Activated naive CD4-positive, alpha-beta T cell treated with anti-CD3 and anti-CD28 coated beads for 36 hours (primary cell): ENCODE measurements at regions not wholly inside any gene's neighbourhood (a gene's known extent, or its start where the extent isn't known, plus 50 kb on each side); places are given as distances from the start of the nearest gene placed in this dataset.

Experiments used
- CTCF ChIA-PET: fragments of 350-600 bp; sonication (Branson Sonifier 250); formaldehyde crosslinking; loops from one replicate; lab custom pipeline; 2021; ENCODE audit warnings: antibody characterized with exemption; lab: Charles Lee
- DNase-seq: peaks from one replicate; pipeline ENCODE4 v3.0.0-alpha.2; 2020
- H3K27ac Mint-ChIP-seq: one replicate; pipeline ENCODE4 v1.8.0; 2021; ENCODE audit warnings: mild to moderate bottlenecking, mixed read lengths
- H3K27me3 Mint-ChIP-seq: one replicate; pipeline ENCODE4 v1.8.0; 2021; ENCODE audit warnings: low read depth, mixed read lengths
- H3K36me3 Mint-ChIP-seq: one replicate; pipeline ENCODE4 v1.8.0; 2021; ENCODE audit warnings: low read depth, mixed read lengths
- H3K4me1 Mint-ChIP-seq: one replicate; pipeline ENCODE4 v1.8.0; 2021; ENCODE audit warnings: low read depth, mixed read lengths
- H3K4me3 Mint-ChIP-seq: one replicate; pipeline ENCODE4 v1.8.0; 2021; ENCODE audit warnings: mild to moderate bottlenecking, moderate library complexity, mixed read lengths
- H3K9me3 Mint-ChIP-seq: one replicate; pipeline ENCODE4 v1.8.0; 2021; ENCODE audit warnings: mixed read lengths
- intact Hi-C: fragments of 100-400 bp; cut with micrococcal nuclease; formaldehyde crosslinking; loops from one replicate; pipeline ENCODE4 v1.15.1; 2023

DNA sequence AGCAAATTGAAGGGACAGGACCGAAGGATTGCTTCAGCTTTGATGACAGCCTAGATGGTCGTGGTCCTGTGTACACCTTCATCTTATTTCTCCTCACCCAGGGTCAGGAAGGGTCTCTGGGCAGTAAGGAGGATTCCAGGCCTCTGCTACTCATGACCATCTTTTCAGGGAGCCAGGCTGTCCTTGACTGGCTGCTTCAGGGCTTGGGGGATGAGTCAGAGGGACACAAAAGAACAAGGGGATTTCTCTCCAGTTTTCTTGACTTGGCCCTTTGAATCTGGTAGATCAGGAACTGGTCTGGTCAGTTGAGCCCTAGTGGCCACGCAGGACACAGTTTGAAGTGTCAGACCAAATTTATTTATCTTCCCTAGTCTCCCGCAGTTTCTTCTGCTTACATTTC is 402.1 kb upstream of the CHD6 start:
- no peak overlapping the region for H3K27ac Mint-ChIP-seq
- no peak overlapping the region for H3K4me3 Mint-ChIP-seq
- no peak for DNase-seq
- H3K36me3 Mint-ChIP-seq: no peaks in the 10 kb centered on the region
- H3K27me3 Mint-ChIP-seq: peaks cover 2% of the 10 kb centered on the region
- intact Hi-C loops: no loop called here
- no peaks in the 10 kb centered on the region for H3K4me1 Mint-ChIP-seq
- peaks cover 9% of the 10 kb centered on the region for H3K9me3 Mint-ChIP-seq
- CTCF ChIA-PET: no interaction called here

DNA sequence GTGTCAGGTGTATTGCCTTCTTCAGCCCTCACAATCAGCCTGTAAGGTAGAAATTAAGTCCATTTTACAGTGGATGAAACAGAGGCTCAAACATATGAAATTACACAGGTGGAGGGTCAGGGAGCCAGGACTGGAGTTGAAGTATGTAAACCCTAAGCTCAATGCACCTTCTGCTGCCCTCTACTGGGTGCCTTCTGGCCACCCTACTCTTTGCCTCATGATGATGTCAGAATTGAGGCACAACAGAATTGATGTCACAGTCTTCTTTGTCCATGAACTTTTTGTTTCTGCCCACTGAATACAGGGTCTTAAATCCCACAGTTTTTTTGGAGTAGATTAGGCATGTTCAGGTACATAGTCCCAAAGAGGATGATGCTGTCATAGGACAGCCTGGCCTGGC is 400.8 kb upstream of the CHD6 start:
- Mint-ChIP-seq H3K4me1 (no peaks in the 10 kb centered on the region), H3K27ac (no peak overlapping the region), H3K4me3 (no peak overlapping the region), H3K9me3 (peaks cover 9% of the 10 kb centered on the region), H3K36me3 (no peaks in the 10 kb centered on the region), H3K27me3 (peaks cover 2% of the 10 kb centered on the region)
- CTCF ChIA-PET: no interaction called here
- intact Hi-C loops: no loop called here
- DNase-seq: no peak

DNA sequence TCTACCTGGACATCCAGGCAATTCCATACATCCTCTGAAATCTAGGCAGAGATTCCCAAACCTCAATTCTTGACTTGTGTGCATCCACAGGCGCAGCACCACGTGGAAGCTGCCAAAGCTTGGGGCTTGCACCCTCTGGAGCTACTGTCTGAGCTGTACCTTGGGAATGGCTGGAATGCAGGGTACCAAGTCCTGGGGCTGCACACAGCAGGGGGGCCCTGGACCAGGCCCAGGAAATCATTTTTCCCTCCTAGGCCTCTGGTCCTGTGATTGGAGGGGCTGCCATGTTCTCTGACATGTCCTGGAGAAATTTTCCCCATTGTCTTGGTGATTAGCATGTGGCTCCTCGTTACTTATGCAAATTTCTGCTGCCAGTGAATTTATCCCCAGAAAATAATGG is 391.9 kb upstream of the CHD6 start:
- intact Hi-C loops: no loop called here

DNA sequence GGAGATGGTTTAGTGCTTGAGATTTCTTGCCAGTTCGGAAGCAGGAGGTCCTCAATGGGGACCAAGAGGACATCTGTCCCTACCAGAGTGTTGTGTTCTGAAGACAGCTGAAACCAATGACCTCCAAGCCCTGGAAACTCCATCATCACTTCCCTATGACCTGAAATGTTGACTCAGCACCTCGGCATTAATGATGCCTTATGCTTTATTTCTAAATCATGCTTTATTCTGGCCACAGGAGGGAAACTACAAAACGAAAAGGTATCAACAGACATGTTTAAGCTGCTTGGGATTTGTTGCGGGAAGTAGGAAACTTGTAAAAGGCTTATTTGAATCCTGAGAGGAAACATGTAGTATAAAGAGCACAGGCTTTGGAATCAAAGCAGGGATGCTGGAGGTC is 389.1 kb upstream of the CHD6 start:
- Mint-ChIP-seq H3K9me3 (peaks cover 10% of the 10 kb centered on the region), H3K4me3 (no peak overlapping the region), H3K4me1 (no peaks in the 10 kb centered on the region), H3K27ac (no peak overlapping the region), H3K36me3 (no peaks in the 10 kb centered on the region), H3K27me3 (no peaks in the 10 kb centered on the region)
- intact Hi-C loops: no loop called here
- DNase-seq: no peak
- CTCF ChIA-PET: no interaction called here

More for the DNA sequence above, 391.9 kb upstream of the CHD6 start:
- H3K9me3 Mint-ChIP-seq: peaks cover 10% of the 10 kb centered on the region
- H3K4me3 Mint-ChIP-seq: no peak overlapping the region
- no peaks in the 10 kb centered on the region for H3K36me3 Mint-ChIP-seq
- H3K4me1 Mint-ChIP-seq: no peaks in the 10 kb centered on the region
- no peak overlapping the region for H3K27ac Mint-ChIP-seq
- CTCF ChIA-PET: no interaction called here
- no peak for DNase-seq
- no peaks in the 10 kb centered on the region for H3K27me3 Mint-ChIP-seq

DNA sequence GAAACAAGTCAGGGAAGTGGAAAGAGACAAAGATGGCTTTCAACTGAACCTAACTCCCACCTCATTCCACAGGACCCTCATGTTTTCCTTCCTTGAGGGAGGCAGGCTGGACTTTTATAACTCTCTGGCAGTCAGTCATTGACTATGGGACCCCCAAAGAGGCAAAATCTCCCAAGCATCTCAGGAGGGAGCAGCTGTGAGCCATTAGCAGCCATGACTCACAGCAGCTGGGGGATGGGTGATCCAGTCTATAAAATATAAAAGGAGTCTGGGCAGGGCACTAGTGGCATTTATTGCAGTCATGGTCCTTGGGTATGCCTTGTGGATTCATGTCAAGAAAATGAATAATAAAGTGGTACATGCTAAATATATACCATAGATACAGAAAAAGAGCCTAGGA is 387.0 kb upstream of the CHD6 start:
- intact Hi-C loops: no loop called here
- DNase-seq: no peak
- Mint-ChIP-seq H3K36me3 (no peaks in the 10 kb centered on the region), H3K4me3 (no peak overlapping the region), H3K27me3 (no peaks in the 10 kb centered on the region), H3K27ac (no peak overlapping the region), H3K9me3 (peaks cover 4% of the 10 kb centered on the region), H3K4me1 (no peaks in the 10 kb centered on the region)
- CTCF ChIA-PET: no interaction called here

DNA sequence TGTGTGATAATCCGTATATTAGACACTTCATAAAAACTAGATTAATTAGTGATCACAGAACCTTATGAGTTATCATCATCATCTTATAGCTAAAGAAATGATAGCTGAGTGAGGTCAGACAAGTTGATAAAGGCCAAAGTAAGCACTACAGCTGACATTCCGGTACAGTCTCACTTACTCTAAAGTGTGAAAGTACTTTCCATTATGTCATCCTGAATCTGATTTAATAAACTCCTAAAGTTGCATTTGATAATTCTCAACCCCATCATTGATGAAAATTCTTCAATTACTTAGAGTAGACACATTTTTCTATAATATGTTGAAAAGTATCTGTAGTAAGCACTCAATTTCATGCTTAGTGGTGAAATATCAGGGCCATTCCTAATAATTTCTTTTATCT is 385.2 kb upstream of the CHD6 start:
- H3K4me3 Mint-ChIP-seq: no peak overlapping the region
- H3K27me3 Mint-ChIP-seq: no peaks in the 10 kb centered on the region
- intact Hi-C loops: no loop called here
- DNase-seq: no peak
- H3K4me1 Mint-ChIP-seq: no peaks in the 10 kb centered on the region
- H3K9me3 Mint-ChIP-seq: peaks cover 6% of the 10 kb centered on the region
- no peaks in the 10 kb centered on the region for H3K36me3 Mint-ChIP-seq
- CTCF ChIA-PET: no interaction called here
- no peak overlapping the region for H3K27ac Mint-ChIP-seq

DNA sequence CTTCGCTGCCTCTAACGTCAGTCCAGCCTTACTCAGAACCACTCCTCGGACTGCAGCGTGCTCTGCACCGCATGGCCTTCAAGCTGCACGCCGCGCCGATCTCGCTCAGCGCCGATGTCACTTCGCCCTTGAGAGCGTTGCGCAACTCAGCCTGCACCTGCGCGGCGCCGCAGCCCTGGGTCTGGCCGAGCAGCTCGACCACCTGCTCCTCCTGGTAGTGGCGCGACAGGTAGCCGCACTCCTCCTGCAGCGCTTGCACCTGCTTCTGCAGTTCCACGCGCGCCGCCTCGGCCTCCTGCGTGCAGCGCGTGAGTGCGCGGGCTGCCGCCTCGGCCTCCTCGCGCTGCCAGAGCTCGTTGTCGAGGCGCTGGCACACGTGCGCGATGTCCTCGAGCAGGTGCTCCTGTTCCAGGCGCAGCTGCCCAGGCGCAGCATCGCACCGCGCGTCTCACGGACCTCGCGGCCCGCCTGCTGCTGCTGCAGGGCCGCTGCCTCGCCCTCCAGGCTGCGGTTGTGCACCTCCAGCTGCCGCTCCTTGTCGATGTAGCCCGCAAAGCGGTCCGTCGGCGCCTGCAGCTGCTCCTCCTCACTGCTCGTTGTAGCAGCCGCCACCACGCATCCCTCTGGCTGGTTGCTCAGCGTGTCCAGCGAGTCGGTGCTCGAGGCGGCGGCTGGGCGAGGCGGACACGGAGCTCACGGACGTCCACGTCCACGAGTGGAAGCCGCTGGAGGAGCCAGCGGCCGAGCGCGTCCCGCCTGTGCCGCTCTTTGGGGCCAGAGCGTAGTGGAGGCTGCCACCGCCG is 380.6 kb upstream of the CHD6 start:
- CTCF ChIA-PET: no interaction called here
- Mint-ChIP-seq H3K36me3 (no peaks in the 10 kb centered on the region), H3K9me3 (peaks cover 7% of the 10 kb centered on the region), H3K27me3 (no peaks in the 10 kb centered on the region), H3K4me1 (no peaks in the 10 kb centered on the region), H3K4me3 (no peak overlapping the region), H3K27ac (no peak overlapping the region)
- intact Hi-C loops: no loop called here
- DNase-seq: no peak

DNA sequence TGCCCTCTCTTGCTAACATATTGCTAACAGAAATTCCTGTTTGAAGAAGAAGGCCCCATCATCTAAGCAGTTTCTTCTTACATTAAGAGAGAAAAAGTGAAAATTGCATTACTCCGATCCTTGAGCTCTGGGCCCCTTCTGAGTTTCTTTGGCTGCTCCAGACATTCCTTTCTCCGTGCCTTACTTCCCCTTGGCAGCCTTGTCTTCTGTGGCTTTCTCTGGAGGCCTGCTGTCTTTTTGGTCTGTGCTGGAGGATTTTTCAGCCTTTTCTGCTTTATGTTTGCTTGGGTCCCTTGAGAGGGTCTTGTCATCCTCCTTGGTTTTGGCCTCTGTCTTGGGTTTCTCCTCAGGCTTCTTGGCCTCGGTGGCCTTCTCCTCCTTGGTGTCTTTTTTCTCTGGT is 378.8 kb upstream of the CHD6 start:
- no peak overlapping the region for H3K27ac Mint-ChIP-seq

DNA sequence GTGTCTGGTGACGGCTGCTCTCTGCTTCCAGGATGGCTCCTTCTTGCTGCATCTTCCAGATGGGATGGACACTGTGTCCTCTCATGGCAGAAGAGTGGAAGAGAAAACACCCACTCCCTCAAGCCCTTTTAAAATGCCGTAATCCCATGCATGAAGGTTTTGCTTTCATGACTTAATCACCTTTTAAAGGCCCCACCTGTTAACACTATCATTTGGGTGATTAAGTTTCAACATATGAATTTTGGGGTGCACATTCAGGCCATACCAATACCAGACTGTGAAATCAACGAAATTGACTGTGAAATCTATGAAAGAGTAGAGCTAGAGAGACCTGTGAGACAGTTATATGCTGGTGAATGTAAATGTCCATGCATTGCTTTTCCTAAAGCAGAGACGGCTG is 374.3 kb upstream of the CHD6 start:
- no peaks in the 10 kb centered on the region for H3K4me1 Mint-ChIP-seq

More for the DNA sequence above, 378.8 kb upstream of the CHD6 start:
- Mint-ChIP-seq H3K36me3 (no peaks in the 10 kb centered on the region), H3K4me1 (no peaks in the 10 kb centered on the region), H3K4me3 (no peak overlapping the region), H3K9me3 (peaks cover 7% of the 10 kb centered on the region), H3K27me3 (peaks cover 7% of the 10 kb centered on the region)
- intact Hi-C loops: no loop called here
- CTCF ChIA-PET: no interaction called here
- no peak for DNase-seq

DNA sequence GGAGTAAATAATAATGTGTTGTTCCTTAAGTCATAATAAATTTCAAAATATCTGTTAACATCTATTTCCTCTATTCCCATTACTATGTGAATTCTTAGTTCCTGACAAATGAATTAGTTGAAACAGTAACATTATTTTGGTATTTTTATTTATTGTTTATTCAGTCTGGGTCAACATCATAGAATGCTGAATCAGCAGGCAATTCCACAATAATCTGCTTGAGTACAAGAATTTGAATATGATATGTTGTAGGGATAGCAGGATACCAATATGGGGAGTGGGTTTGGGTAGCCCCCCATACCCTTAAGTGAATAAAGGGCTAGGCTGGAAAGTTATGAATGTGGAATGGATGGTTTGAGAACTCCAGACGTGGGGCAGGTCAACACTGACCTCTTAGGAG is 373.2 kb upstream of the CHD6 start:
- no peaks in the 10 kb centered on the region for H3K36me3 Mint-ChIP-seq
- H3K4me3 Mint-ChIP-seq: no peak overlapping the region
- intact Hi-C loops: no loop called here
- H3K27me3 Mint-ChIP-seq: peaks cover 7% of the 10 kb centered on the region
- H3K9me3 Mint-ChIP-seq: peaks cover 2% of the 10 kb centered on the region
- H3K4me1 Mint-ChIP-seq: no peaks in the 10 kb centered on the region
- no peak overlapping the region for H3K27ac Mint-ChIP-seq
- DNase-seq: no peak
- CTCF ChIA-PET: no interaction called here

More for the DNA sequence above, 374.3 kb upstream of the CHD6 start:
- H3K9me3 Mint-ChIP-seq: peaks cover 2% of the 10 kb centered on the region
- CTCF ChIA-PET: no interaction called here
- no peak overlapping the region for H3K27ac Mint-ChIP-seq
- intact Hi-C loops: no loop called here
- H3K27me3 Mint-ChIP-seq: peaks cover 7% of the 10 kb centered on the region
- no peaks in the 10 kb centered on the region for H3K36me3 Mint-ChIP-seq
- no peak overlapping the region for H3K4me3 Mint-ChIP-seq
- DNase-seq: no peak

DNA sequence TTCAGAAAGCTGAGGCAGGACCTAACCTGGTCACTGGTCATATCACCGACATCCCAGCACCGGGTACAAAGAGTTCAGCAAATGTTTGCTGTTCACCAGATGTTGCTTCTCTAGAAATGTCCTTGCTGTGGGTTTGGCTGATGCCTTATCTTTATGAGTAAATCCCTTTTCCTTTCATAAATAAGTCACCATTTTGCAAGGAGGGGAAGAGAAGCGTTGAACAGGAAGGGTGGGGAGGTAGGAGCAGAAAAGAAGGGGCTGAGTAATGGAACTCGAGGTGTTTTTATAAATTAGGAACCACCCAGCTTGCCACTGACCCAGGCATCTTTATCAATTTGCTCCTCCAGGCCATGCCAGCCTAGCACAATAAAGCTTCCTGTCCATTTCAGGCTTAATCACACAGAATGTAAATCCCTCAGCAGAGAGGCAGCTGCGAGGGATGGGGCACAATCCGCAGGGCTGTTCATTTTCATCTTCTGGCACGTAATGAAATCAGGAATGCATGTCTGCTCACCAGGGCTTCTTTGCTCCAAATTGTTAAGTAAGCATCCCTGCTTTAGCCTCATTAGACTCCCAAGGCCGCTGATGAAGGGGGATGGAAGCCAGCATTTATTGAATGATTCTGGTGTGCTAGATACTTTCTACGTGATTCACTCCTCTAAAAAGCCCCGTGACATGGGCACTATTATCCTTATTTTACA is 371.9 kb upstream of the CHD6 start:
- no peak overlapping the region for H3K4me3 Mint-ChIP-seq
- no peaks in the 10 kb centered on the region for H3K4me1 Mint-ChIP-seq
- H3K36me3 Mint-ChIP-seq: no peaks in the 10 kb centered on the region
- intact Hi-C loops: no loop called here
- no peak for DNase-seq
- H3K27me3 Mint-ChIP-seq: peaks cover 7% of the 10 kb centered on the region
- no peak overlapping the region for H3K27ac Mint-ChIP-seq
- H3K9me3 Mint-ChIP-seq: no peaks in the 10 kb centered on the region
- CTCF ChIA-PET: no interaction called here

DNA sequence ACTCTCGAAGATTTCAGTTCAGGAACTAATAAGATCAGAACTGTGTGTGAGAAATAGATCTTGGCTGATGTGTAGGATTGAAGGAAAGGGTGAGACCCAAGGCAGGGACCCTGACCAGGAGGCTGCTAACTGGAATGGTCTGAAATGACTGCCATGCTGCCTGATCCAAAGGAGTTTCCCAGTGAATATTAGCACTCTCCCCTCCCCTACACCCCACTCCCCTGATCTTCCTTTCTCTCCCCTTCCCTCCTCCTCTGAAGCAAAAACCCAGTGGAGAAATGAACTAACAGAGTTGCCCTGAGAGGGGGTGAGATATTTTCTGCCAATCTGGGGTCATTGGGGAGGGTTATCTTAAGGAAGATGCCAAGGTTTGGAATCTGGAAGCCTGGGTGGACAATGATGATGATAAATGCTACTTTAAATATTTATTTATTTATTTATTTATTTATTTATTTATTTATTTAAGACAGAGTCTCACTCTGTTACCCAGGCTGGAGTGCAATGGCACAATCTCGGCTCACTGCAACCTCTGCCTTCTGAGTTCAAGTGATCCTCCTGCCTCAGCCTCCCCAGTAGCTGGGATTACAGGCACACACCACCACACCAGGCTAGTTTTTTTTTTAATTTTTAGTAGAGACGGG is 371.0 kb upstream of the CHD6 start:
- H3K9me3 Mint-ChIP-seq: no peaks in the 10 kb centered on the region
- peaks cover 7% of the 10 kb centered on the region for H3K27me3 Mint-ChIP-seq
- no peak overlapping the region for H3K27ac Mint-ChIP-seq
- CTCF ChIA-PET: no interaction called here
- H3K4me3 Mint-ChIP-seq: no peak overlapping the region
- H3K36me3 Mint-ChIP-seq: no peaks in the 10 kb centered on the region
- DNase-seq: no peak
- intact Hi-C loops: no loop called here
- no peaks in the 10 kb centered on the region for H3K4me1 Mint-ChIP-seq

DNA sequence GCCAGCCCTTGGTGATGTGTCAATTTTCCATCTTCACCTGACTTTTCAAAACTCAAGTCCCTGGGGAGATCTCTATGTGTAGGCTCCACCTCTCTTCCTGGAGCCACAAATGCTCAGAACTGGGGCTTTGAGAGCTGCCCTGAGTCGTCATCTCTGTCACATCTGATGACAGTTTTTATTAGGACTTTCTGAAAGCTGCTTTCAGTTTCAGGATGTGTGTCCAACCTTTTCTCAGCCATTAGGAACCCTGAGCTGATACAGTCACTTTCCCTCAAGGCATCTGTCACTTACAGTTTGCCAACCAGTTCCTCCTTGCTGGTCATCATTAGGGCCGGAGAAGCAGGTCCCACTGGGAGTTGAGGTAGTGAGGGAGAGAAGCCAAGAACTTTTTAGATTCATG is 365.9 kb upstream of the CHD6 start:
- DNase-seq: no peak
- Mint-ChIP-seq H3K4me1 (no peaks in the 10 kb centered on the region), H3K27me3 (no peaks in the 10 kb centered on the region), H3K9me3 (no peaks in the 10 kb centered on the region), H3K36me3 (no peaks in the 10 kb centered on the region), H3K27ac (no peak overlapping the region), H3K4me3 (no peak overlapping the region)
- intact Hi-C loops: no loop called here
- CTCF ChIA-PET: no interaction called here
